ENCODE measurements at regions not wholly inside any gene's neighbourhood (a gene's known extent, or its start where the extent isn't known, plus 50 kb on each side); places are given as distances from the start of the nearest gene placed in this dataset.

GRCh38 chrX:141969706-141970105 is 66.0 kb downstream of the MAGEC1 start:
- Histone ChIP-seq H3K4me3 (ENCODE audit: low read length) (no peak overlapping the region), H3K9ac (ENCODE audit: low read length) (no peak overlapping the region)

GRCh38 chrX:141960578-141960977 is 56.9 kb downstream of the MAGEC1 start:
- Histone ChIP-seq H3K36me3 (ENCODE audit: insufficient read depth, low read length) (no peaks in the 10 kb centered on the region), H3K9ac (ENCODE audit: low read length) (no peak overlapping the region), H3K27me3 (ENCODE audit: insufficient read depth, low read depth, low read length) (no peaks in the 10 kb centered on the region), H4K20me1 (ENCODE audit: insufficient read depth) (no peaks in the 10 kb centered on the region), H3F3A (ENCODE audit: insufficient read depth, low read length, poor library complexity, severe bottlenecking) (no peaks in the 10 kb centered on the region), H3K9me2 (ENCODE audit: insufficient read depth, low read length) (no peaks in the 10 kb centered on the region), H2AFZ (ENCODE audit: low read depth, low read length) (no peak overlapping the region), H3K4me3 (ENCODE audit: low read length) (no peak overlapping the region), H3K79me2 (replicated peaks; ENCODE audit: insufficient read depth, low read length) (no peaks in the 10 kb centered on the region), H3K27ac (ENCODE audit: low read length) (no peak overlapping the region), H3K4me2 (ENCODE audit: low read length) (no peak overlapping the region), H3K9me3 (ENCODE audit: low read length) (no peaks in the 10 kb centered on the region)
- no peak for TF ChIP-seq TAF1 (IDR thresholded peaks at IDR 0.05; ENCODE audit: low read depth)

More at GRCh38 chrX:141969706-141970105, 66.0 kb downstream of the MAGEC1 start:
- no peaks in the 10 kb centered on the region for H3K79me2 ChIP-seq (replicated peaks; ENCODE audit: insufficient read depth, low read length)
- H2AFZ ChIP-seq (ENCODE audit: low read depth, low read length) = no peak overlapping the region
- H3K4me2 ChIP-seq (ENCODE audit: low read length) = no peak overlapping the region
- H3K9me3 ChIP-seq (ENCODE audit: low read length) = no peaks in the 10 kb centered on the region
- no peaks in the 10 kb centered on the region for H3K9me2 ChIP-seq (ENCODE audit: insufficient read depth, low read length)
- no peaks in the 10 kb centered on the region for H3K27me3 ChIP-seq (ENCODE audit: insufficient read depth, low read depth, low read length)
- no peaks in the 10 kb centered on the region for H4K20me1 ChIP-seq (ENCODE audit: insufficient read depth)
- H3K36me3 ChIP-seq (ENCODE audit: insufficient read depth, low read length) = no peaks in the 10 kb centered on the region
- no peak for TF ChIP-seq POLR2AphosphoS5 (IDR thresholded peaks at IDR 0.05)
- no peak for TF ChIP-seq REST (IDR thresholded peaks at IDR 0.05; ENCODE audit: borderline replicate concordance)
- no peak for TF ChIP-seq SMC3 (conservative IDR thresholded peaks at IDR 0.05; ENCODE audit: poor library complexity)
- TF ChIP-seq MXI1 (conservative IDR thresholded peaks at IDR 0.05; ENCODE audit: poor library complexity, severe bottlenecking) = no peak
- TF ChIP-seq RAD21 (conservative IDR thresholded peaks at IDR 0.05) = no peak
- TF ChIP-seq EZH2 (IDR thresholded peaks at IDR 0.05; ENCODE audit: borderline replicate concordance, insufficient read depth, low read length, poor library complexity, severe bottlenecking) = no peak
- no peak for TF ChIP-seq TAF1 (IDR thresholded peaks at IDR 0.05; ENCODE audit: low read depth)
- TF ChIP-seq EP300 (conservative IDR thresholded peaks at IDR 0.05; ENCODE audit: poor library complexity, severe bottlenecking) = no peak
- no peak for TF ChIP-seq CTCF (IDR thresholded peaks at IDR 0.05; ENCODE audit: poor library complexity, severe bottlenecking)
- H3F3A ChIP-seq (ENCODE audit: insufficient read depth, low read length, poor library complexity, severe bottlenecking) = no peaks in the 10 kb centered on the region
- H3K27ac ChIP-seq (ENCODE audit: low read length) = no peak overlapping the region
